ENCODE measurements at regions not wholly inside any gene's neighbourhood (a gene's known extent, or its start where the extent isn't known, plus 50 kb on each side); places are given as distances from the start of the nearest gene placed in this dataset.

- Histone ChIP-seq H3K9me3 (ENCODE audit: control insufficient read depth, insufficient read depth, low read length) (peaks cover 3% of the 10 kb centered on the region), H4K8ac (ENCODE audit: low read depth in 2 of 2, low read length in 2 of 2) (no peak overlapping the region), H3K27ac (ENCODE audit: insufficient read depth, low read length) (no peak overlapping the region), H2BK120ac (ENCODE audit: low read depth, low read length) (no peak overlapping the region), H2AK5ac (ENCODE audit: low read depth, low read length) (no peak overlapping the region), H3K56ac (ENCODE audit: extremely low read depth, insufficient read depth, low read length) (no peak overlapping the region), H3K9ac (ENCODE audit: low read depth, low read length) (no peak overlapping the region), H4K91ac (ENCODE audit: insufficient read depth, low read depth, low read length) (no peak overlapping the region), H2BK20ac (ENCODE audit: low read depth, low read length) (no peak overlapping the region), H3K18ac (ENCODE audit: low read depth, low read length) (no peak overlapping the region), H3K14ac (replicated peaks; ENCODE audit: low read depth, low read length) (no peak overlapping the region), H3K36me3 (ENCODE audit: control insufficient read depth, insufficient read depth, low read length) (no peaks in the 10 kb centered on the region), H3K9me1 (ENCODE audit: insufficient read depth, low read length) (no peaks in the 10 kb centered on the region), H2AFZ (replicated peaks; ENCODE audit: low read length, poor library complexity) (peak overlapping the region; percentile 47), H3K23ac (ENCODE audit: low read depth, low read length) (no peak overlapping the region), H4K20me1 (ENCODE audit: insufficient read depth, low read length) (no peaks in the 10 kb centered on the region), H2BK15ac (ENCODE audit: low read depth, low read length) (no peak overlapping the region), H3K4me3 (ENCODE audit: insufficient read depth, low read depth, low read length) (no peak overlapping the region), H3K4me2 (ENCODE audit: low read depth, low read length) (no peak overlapping the region), H3K4me1 (ENCODE audit: control insufficient read depth, insufficient read depth, low read length) (no peaks in the 10 kb centered on the region), H2AK9ac (replicated peaks; ENCODE audit: low read depth, low read length, poor library complexity) (no peak overlapping the region), H3K27me3 (ENCODE audit: control insufficient read depth, insufficient read depth, low read length) (peaks cover 12% of the 10 kb centered on the region), H2BK5ac (ENCODE audit: low read depth, low read length, poor library complexity, severe bottlenecking) (no peak overlapping the region), H3K4ac (ENCODE audit: low read depth, low read length) (no peak overlapping the region), H3K79me1 (ENCODE audit: low read depth in 1 of 2, low read length in 2 of 2) (no peaks in the 10 kb centered on the region), H4K5ac (ENCODE audit: low read depth, low read length) (no peak overlapping the region)
- dilution Hi-C loops (cut with HindIII; ENCODE audit: low sequenced_read_pairs, unreplicated experiment) (no loop called here), in situ Hi-C loops (cut with MboI; ENCODE audit: low sequenced_read_pairs) (no loop called here), intact Hi-C loops (cut with micrococcal nuclease) (loop anchor here (2.0 kb wide), 1 partner anchor 73 kb away; no protein-coding TSS in a partner anchor)
- CTCF ChIA-PET, result interaction anchor here (0.8 kb wide), 1 partner anchor 91 kb away, joined by 3 read pairs; no protein-coding TSS in a partner anchor
- BruUV-seq (replicated peaks), result no TSS peak
- WGBS, 2 experiments (ENCODE audit: extremely low coverage in 2 of 2, insufficient read length in 1 of 2), result 67% methylated on average over 1 of the region's 21 CpGs; no CpG with 5 or more reads in 1 of the 2 experiments
- DNase-seq (no peak), ATAC-seq (ENCODE audit: low read depth) (no peak)
- TF ChIP-seq CTCF (conservative IDR thresholded peaks at IDR 0.05; ENCODE audit: low read depth, low read length), result no peak
- TF ChIP-seq ELK1 (IDR thresholded peaks at IDR 0.05; ENCODE audit: borderline replicate concordance, low read depth, low read length), result no peak
- TF ChIP-seq CEBPB (IDR thresholded peaks at IDR 0.05; ENCODE audit: low read depth, low read length), result no peak
- TF ChIP-seq NFE2L2 (IDR thresholded peaks at IDR 0.05; ENCODE audit: low read depth, low read length), result no peak
- TF ChIP-seq RAD21 (IDR thresholded peaks at IDR 0.05; ENCODE audit: low read length), result no peak
- TF ChIP-seq FOS (IDR thresholded peaks at IDR 0.05; ENCODE audit: low read depth, low read length), result no peak
- POLR2A ChIA-PET (ENCODE audit: unreplicated experiment), result no interaction called here
Observed at GRCh38 chr18:76673281-76674185, 148.8 kb upstream of the ZNF236 start.

Measured in IMR-90 (cell line).